Neutrophil (primary cell): ENCODE measurements at regions not wholly inside any gene's neighbourhood (a gene's known extent, or its start where the extent isn't known, plus 50 kb on each side); places are given as distances from the start of the nearest gene placed in this dataset.

Experiments
- H3K27ac ChIP-seq: fragments of 200-600 bp; sonication (generic); 2 replicates; pipeline ENCODE4 v1.5.1; 2016; ENCODE audit warnings: mild to moderate bottlenecking, moderate library complexity
- H3K27me3 ChIP-seq: fragments of 200-600 bp; sonication (generic); 2 replicates; pipeline ENCODE4 v1.6.0; 2016; ENCODE audit warnings: mild to moderate bottlenecking
- H3K36me3 ChIP-seq: fragments of 200-600 bp; sonication (generic); 2 replicates; pipeline ENCODE4 v1.5.1; 2017
- H3K4me1 ChIP-seq, 2 experiments: fragments of 200-600 bp in 1 of 2; sonication (generic) in 1 of 2; 1 replicate in 1 of 2; 2 replicates in 1 of 2; pipeline versions ENCODE4 v1.5.1 to v1.6.1; 2013 to 2016; ENCODE audit warnings: low read depth in 1 of 2, low read length in 1 of 2, mild to moderate bottlenecking in 1 of 2, moderate library complexity in 1 of 2; ENCODE audit not compliant: control insufficient read depth in 1 of 2, insufficient read depth in 1 of 2
- H3K4me3 ChIP-seq, 2 experiments: fragments of 200-600 bp in 1 of 2; sonication (generic) in 1 of 2; 1 replicate in 1 of 2; 2 replicates in 1 of 2; pipeline ENCODE4 v1.5.1; 2013 to 2016; ENCODE audit warnings: low read depth in 1 of 2, low read length in 1 of 2, mild to moderate bottlenecking in 1 of 2, moderate library complexity in 1 of 2
- H3K9me3 ChIP-seq: fragments of 200-600 bp; sonication (generic); 2 replicates; pipeline ENCODE4 v1.5.1; 2016
- CTCF ChIP-seq: fragments of 200-600 bp; sonication (generic); IDR thresholded peaks from 2 replicates; pipeline ENCODE4 v1.5.1; 2016; ENCODE audit warnings: antibody characterized with exemption

DNA sequence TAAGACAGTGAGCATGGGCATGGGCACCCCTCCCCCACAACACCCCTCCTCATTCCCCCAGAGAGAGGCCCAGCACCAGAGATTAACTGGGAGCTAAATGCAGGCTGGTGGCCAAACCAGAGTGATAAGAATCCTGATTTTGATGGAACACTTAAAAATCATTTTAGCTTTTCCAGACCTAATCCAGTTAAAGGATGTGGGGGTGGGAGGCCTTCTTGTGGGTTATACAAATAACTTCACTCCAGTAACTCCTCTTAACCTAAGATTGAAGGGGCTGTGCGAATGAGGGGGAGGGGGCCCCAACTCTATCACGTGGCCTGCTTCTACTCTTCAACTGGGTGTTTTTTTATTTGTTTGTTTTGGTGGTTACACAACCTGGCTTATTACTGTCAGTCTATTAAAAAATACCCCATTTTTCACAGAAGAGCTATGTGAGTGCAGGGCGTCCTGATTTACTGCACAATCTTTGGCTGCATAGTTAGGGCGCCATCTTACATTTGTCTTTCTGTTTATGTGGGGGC lies 398.1 kb upstream of the LYPLAL1 start:
- no peaks in the 10 kb centered on the region for H3K27me3 ChIP-seq
- no peak for TF ChIP-seq CTCF
- no peaks in the 10 kb centered on the region for H3K36me3 ChIP-seq
- no peak overlapping the region for H3K4me3 ChIP-seq
- H3K4me1 ChIP-seq, result no peaks in the 10 kb centered on the region
- no peaks in the 10 kb centered on the region for H3K9me3 ChIP-seq
- no peak overlapping the region for H3K27ac ChIP-seq

GRCh38 chr1:218778257-218779126 lies 395.2 kb upstream of the LYPLAL1 start:
- Histone ChIP-seq H3K9me3 (no peaks in the 10 kb centered on the region), H3K4me3 (no peak overlapping the region), H3K27ac (no peak overlapping the region)

DNA sequence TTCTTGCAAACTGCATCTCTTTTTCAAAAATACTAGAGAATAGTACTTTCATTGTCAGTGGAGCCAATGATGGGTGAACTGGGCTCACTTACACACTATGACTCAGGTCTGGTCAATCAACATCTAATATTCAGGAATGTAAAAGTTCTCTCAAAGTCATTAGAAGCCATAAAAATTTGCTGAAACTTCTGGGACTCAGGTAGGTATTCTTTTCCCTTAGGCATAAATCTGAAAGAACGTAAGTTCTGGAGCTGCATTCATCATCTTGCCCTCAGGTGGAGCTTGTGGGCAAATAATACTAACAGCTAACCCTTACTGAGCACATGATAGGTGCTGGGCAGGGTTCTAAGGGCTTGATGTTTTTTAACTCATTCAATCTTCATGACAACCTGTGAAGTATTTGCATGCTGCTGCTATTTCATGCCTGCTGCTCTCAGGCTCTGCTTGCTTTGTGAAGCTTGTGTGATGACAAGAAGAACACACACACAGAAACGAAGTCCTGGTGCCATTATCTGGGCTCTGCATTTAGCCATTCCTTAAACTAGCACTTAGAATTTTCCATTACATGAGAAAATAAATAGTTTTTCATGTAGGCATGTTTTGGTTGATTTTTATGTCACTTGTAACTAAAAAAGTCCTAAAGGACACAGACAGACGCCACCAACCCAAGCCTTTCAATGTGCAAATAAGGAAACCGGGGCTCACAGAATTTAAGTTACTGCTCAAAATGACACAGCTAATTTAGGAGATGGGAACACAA lies 394.2 kb upstream of the LYPLAL1 start:
- Histone ChIP-seq H3K9me3 (no peaks in the 10 kb centered on the region), H3K27me3 (no peaks in the 10 kb centered on the region), H3K4me3 (no peak overlapping the region), H3K4me1 (no peaks in the 10 kb centered on the region), H3K36me3 (no peaks in the 10 kb centered on the region), H3K27ac (no peak overlapping the region)
- no peak for TF ChIP-seq CTCF

More at GRCh38 chr1:218778257-218779126, 395.2 kb upstream of the LYPLAL1 start:
- Histone ChIP-seq H3K4me1 (no peaks in the 10 kb centered on the region), H3K27me3 (no peaks in the 10 kb centered on the region), H3K36me3 (no peaks in the 10 kb centered on the region)
- no peak for TF ChIP-seq CTCF

DNA sequence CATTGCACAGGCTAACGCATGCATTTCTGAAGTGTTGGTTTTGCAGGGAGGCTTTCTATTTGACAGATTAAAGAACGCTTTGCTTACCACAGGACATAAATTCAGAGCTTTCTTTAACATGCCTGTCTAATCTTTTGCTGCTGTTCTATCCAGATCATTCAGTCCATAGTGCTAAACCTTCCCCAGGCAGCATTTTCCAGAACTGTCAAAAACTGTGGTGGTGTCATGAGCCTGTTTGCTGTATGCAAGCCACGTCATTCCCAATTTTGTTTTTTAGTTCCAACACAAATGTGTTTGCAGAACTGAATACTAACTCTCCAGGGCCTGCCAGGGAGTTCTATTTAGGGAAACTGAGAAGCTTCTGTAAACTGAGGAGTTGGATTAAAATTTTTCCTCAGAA lies 390.5 kb upstream of the LYPLAL1 start:
- Histone ChIP-seq H3K4me3 (no peak overlapping the region), H3K36me3 (no peaks in the 10 kb centered on the region), H3K4me1 (no peaks in the 10 kb centered on the region), H3K27ac (no peak overlapping the region), H3K27me3 (no peaks in the 10 kb centered on the region), H3K9me3 (no peaks in the 10 kb centered on the region)
- TF ChIP-seq CTCF, result no peak

GRCh38 chr1:218783916-218784315 lies 389.8 kb upstream of the LYPLAL1 start:
- Histone ChIP-seq H3K27ac (no peak overlapping the region), H3K4me3 (no peak overlapping the region), H3K27me3 (no peaks in the 10 kb centered on the region), H3K9me3 (no peaks in the 10 kb centered on the region), H3K4me1 (no peaks in the 10 kb centered on the region), H3K36me3 (no peaks in the 10 kb centered on the region)
- TF ChIP-seq CTCF, result no peak
